H1 (cell line): ENCODE measurements at regions not wholly inside any gene's neighbourhood (a gene's known extent, or its start where the extent isn't known, plus 50 kb on each side); places are given as distances from the start of the nearest gene placed in this dataset.

Experiments
- ASH2L ChIP-seq: fragments of 200-600, 300-600 bp; sonication (generic); IDR thresholded peaks from one replicate; pipeline ENCODE4 v1.7.1; 2017; ENCODE audit warnings: low read length
- SP2 ChIP-seq: IDR thresholded peaks from 2 replicates; pipeline ENCODE4 v1.6.1; 2012; ENCODE audit warnings: mild to moderate bottlenecking, low read length, inconsistent platforms
- SRF ChIP-seq: IDR thresholded peaks from 2 replicates; pipeline ENCODE4 v1.6.1; 2011; ENCODE audit warnings: mild to moderate bottlenecking, low read depth, low read length, moderate library complexity
- ZNF274 ChIP-seq: IDR thresholded peaks from 2 replicates; pipeline ENCODE4 v1.7.0; 2012; ENCODE audit warnings: low read length, borderline replicate concordance; ENCODE audit errors: extremely low read depth
- TF ChIP-seq, protein P1 (sequence below): IDR thresholded peaks from 2 replicates; pipeline ENCODE4 v1.6.1; 2012; ENCODE audit warnings: low read length, inconsistent platforms

DNA sequence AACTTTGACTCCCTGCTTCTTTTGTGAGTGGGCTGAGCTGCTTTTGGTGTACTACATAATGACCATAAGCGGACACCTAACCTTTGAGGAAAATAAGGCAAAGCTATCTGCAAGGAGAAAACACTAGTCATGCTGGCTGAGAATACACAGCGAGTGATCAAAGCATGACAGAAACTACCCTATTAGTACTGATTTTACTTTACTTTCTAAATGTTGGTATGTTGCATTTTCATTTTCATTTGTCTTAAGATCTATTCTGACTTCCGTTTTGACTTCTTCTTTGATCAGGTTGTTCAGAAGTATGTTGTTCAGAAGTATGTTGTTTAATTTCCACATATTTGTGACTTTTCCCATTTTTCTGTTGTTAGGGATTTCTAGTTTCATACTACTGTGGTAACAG lies 361.1 kb downstream of the TRAM1L1 start (continued):
- TF ChIP-seq SRF: no peak
- no peak for TF ChIP-seq ASH2L
- TF ChIP-seq SP2: no peak
- TF ChIP-seq ZNF274: no peak
- TF ChIP-seq, protein P1, sequence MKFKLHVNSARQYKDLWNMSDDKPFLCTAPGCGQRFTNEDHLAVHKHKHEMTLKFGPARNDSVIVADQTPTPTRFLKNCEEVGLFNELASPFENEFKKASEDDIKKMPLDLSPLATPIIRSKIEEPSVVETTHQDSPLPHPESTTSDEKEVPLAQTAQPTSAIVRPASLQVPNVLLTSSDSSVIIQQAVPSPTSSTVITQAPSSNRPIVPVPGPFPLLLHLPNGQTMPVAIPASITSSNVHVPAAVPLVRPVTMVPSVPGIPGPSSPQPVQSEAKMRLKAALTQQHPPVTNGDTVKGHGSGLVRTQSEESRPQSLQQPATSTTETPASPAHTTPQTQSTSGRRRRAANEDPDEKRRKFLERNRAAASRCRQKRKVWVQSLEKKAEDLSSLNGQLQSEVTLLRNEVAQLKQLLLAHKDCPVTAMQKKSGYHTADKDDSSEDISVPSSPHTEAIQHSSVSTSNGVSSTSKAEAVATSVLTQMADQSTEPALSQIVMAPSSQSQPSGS: no peak
